IMR-90 (cell line): ENCODE measurements at regions not wholly inside any gene's neighbourhood (a gene's known extent, or its start where the extent isn't known, plus 50 kb on each side); places are given as distances from the start of the nearest gene placed in this dataset.

Experiments used
- ATAC-seq: fragments of 200-7000 bp; cut with Tn5 transposase; 2 replicates; pipeline ENCODE4 v1.9.1; 2020; ENCODE audit warnings: low read depth, mild to moderate bottlenecking, moderate library complexity
- BruUV-seq: library from RNA; stranded (reverse); fragments of 400-500 nt; replicated peaks from 2 replicates; lab custom pipeline; 2021; lab: Mats Ljungman, UMichigan
- CTCF ChIA-PET: fragments of 300-600 bp; formaldehyde crosslinking; extraction: SDS; loops from one replicate; lab custom pipeline; 2021; ENCODE audit warnings: antibody characterized with exemption; lab: Yijun Ruan, JAX
- POLR2A ChIA-PET: fragments of 300-600 bp; sonication (Branson Sonifier 250); formaldehyde crosslinking; loops from one replicate; lab custom pipeline; 2022; ENCODE audit warnings: antibody characterized with exemption; ENCODE audit not compliant: unreplicated experiment; lab: Charles Lee
- DNase-seq: peaks from one replicate; pipeline ENCODE4 v3.0.0; 2013
- H2AFZ ChIP-seq: replicated peaks from 2 replicates; pipeline ENCODE3; 2013; ENCODE audit warnings: low read length, mild to moderate bottlenecking; ENCODE audit not compliant: poor library complexity
- H2AK5ac ChIP-seq: 2 replicates; pipeline ENCODE4 v1.6.1; 2013; ENCODE audit warnings: low read depth, low read length, inconsistent platforms
- H2AK9ac ChIP-seq: replicated peaks from 2 replicates; pipeline ENCODE3; 2013; ENCODE audit warnings: mild to moderate bottlenecking, low read depth, low read length, moderate library complexity; ENCODE audit not compliant: poor library complexity
- H2BK120ac ChIP-seq: 2 replicates; pipeline ENCODE4 v1.6.1; 2013; ENCODE audit warnings: low read depth, low read length, inconsistent platforms
- H2BK15ac ChIP-seq: 3 replicates; pipeline ENCODE4 v1.6.1; 2013; ENCODE audit warnings: low read depth, low read length, inconsistent platforms
- H2BK20ac ChIP-seq: 2 replicates; pipeline ENCODE4 v1.6.1; 2013; ENCODE audit warnings: low read depth, mild to moderate bottlenecking, inconsistent platforms, low read length, moderate library complexity
- H2BK5ac ChIP-seq: 2 replicates; pipeline ENCODE4 v1.6.1; 2013; ENCODE audit warnings: mild to moderate bottlenecking, low read depth, low read length, inconsistent platforms; ENCODE audit not compliant: poor library complexity, severe bottlenecking
- H3K14ac ChIP-seq: replicated peaks from 2 replicates; pipeline ENCODE4 v1.6.1; 2013; ENCODE audit warnings: low read depth, low read length, inconsistent platforms
- H3K18ac ChIP-seq: 2 replicates; pipeline ENCODE4 v1.6.1; 2013; ENCODE audit warnings: low read depth, low read length, control low read depth
- H3K23ac ChIP-seq: 2 replicates; pipeline ENCODE4 v1.6.1; 2013; ENCODE audit warnings: low read depth, low read length, inconsistent platforms
- H3K27ac ChIP-seq: 2 replicates; pipeline ENCODE4 v1.5.1; 2013; ENCODE audit warnings: mild to moderate bottlenecking, control low read depth, low read length; ENCODE audit not compliant: insufficient read depth
- H3K27me3 ChIP-seq: 2 replicates; pipeline ENCODE4 v1.6.1; 2013; ENCODE audit warnings: low read length; ENCODE audit not compliant: control insufficient read depth, insufficient read depth
- H3K36me3 ChIP-seq: 2 replicates; pipeline ENCODE4 v1.6.1; 2013; ENCODE audit warnings: low read length, mixed read lengths; ENCODE audit not compliant: control insufficient read depth, insufficient read depth
- H3K4ac ChIP-seq: 2 replicates; pipeline ENCODE4 v1.6.1; 2013; ENCODE audit warnings: low read depth, low read length, inconsistent platforms
- H3K4me1 ChIP-seq: 2 replicates; pipeline ENCODE4 v1.6.1; 2013; ENCODE audit warnings: low read length, mixed read lengths; ENCODE audit not compliant: control insufficient read depth, insufficient read depth
- H3K4me2 ChIP-seq: 2 replicates; pipeline ENCODE4 v1.6.1; 2013; ENCODE audit warnings: low read depth, mild to moderate bottlenecking, control low read depth, low read length, moderate library complexity
- H3K4me3 ChIP-seq: 2 replicates; pipeline ENCODE4 v1.5.1; 2013; ENCODE audit warnings: low read depth, mild to moderate bottlenecking, control low read depth, low read length, moderate library complexity; ENCODE audit not compliant: insufficient read depth
- H3K56ac ChIP-seq: 2 replicates; pipeline ENCODE4 v1.6.1; 2013; ENCODE audit warnings: low read length, inconsistent platforms; ENCODE audit not compliant: insufficient read depth; ENCODE audit errors: extremely low read depth
- H3K79me1 ChIP-seq, 2 experiments: 2 replicates each; pipeline ENCODE4 v1.6.1; 2013; ENCODE audit warnings: low read length in 2 of 2, inconsistent platforms in 1 of 2, low read depth in 1 of 2
- H3K9ac ChIP-seq: 2 replicates; pipeline ENCODE4 v1.6.1; 2013; ENCODE audit warnings: low read depth, low read length, control low read depth
- H3K9me1 ChIP-seq: 2 replicates; pipeline ENCODE4 v1.6.1; 2013; ENCODE audit warnings: low read length, inconsistent platforms; ENCODE audit not compliant: insufficient read depth
- H3K9me3 ChIP-seq: 2 replicates; pipeline ENCODE4 v1.6.1; 2013; ENCODE audit warnings: low read length; ENCODE audit not compliant: control insufficient read depth, insufficient read depth
- H4K20me1 ChIP-seq: 2 replicates; pipeline ENCODE4 v1.6.1; 2013; ENCODE audit warnings: low read length, inconsistent platforms; ENCODE audit not compliant: insufficient read depth
- H4K5ac ChIP-seq: 2 replicates; pipeline ENCODE4 v1.6.1; 2013; ENCODE audit warnings: mild to moderate bottlenecking, low read depth, low read length, control low read depth
- H4K8ac ChIP-seq, 2 experiments: 2 replicates each; pipeline ENCODE4 v1.6.1; 2013; ENCODE audit warnings: low read depth in 2 of 2, low read length in 2 of 2, control low read depth in 1 of 2, inconsistent platforms in 1 of 2
- H4K91ac ChIP-seq: 2 replicates; pipeline ENCODE4 v1.6.1; 2013; ENCODE audit warnings: low read depth, low read length, inconsistent platforms; ENCODE audit not compliant: insufficient read depth
- CHD1 ChIP-seq: IDR thresholded peaks from 2 replicates; pipeline ENCODE4 v1.6.1; 2012; ENCODE audit warnings: low read depth, low read length, improper control_type of control experiment
- WGBS, 2 experiments: methylation state at CpG; one replicate each; pipeline versions ENCODE4 v1.1.5 to v1.1.7; 2013; ENCODE audit warnings: missing lambda C conversion rate in 2 of 2; ENCODE audit not compliant: insufficient read length in 1 of 2; ENCODE audit errors: extremely low coverage in 2 of 2; 5-methylcytosine and 5-hydroxymethylcytosine counted together
- dilution Hi-C: fragments of 300-500 bp; cut with HindIII; formaldehyde crosslinking; loops from one replicate; pipeline ENCODE4 v1.14.3; 2018; ENCODE audit warnings: low sequenced_read_pairs; ENCODE audit not compliant: unreplicated experiment
- in situ Hi-C: fragments of 300-500 bp; cut with MboI; formaldehyde crosslinking; loops from 3 replicates; pipeline ENCODE4 v1.14.3; 2019; ENCODE audit warnings: low sequenced_read_pairs, inconsistent platforms, mixed read lengths
- intact Hi-C: fragments of 100-400 bp; cut with micrococcal nuclease; formaldehyde crosslinking; loops from 2 replicates; pipeline ENCODE4 v1.10.0; 2022

- Histone ChIP-seq H3K9me3 (no peaks in the 10 kb centered on the region), H3K4me2 (no peak overlapping the region), H2BK5ac (no peak overlapping the region), H3K23ac (no peak overlapping the region), H3K9me1 (no peaks in the 10 kb centered on the region), H3K9ac (no peak overlapping the region), H3K27ac (no peak overlapping the region), H4K20me1 (no peaks in the 10 kb centered on the region), H3K4me1 (no peaks in the 10 kb centered on the region), H4K8ac (no peak overlapping the region), H2BK120ac (no peak overlapping the region), H4K5ac (no peak overlapping the region), H3K36me3 (no peaks in the 10 kb centered on the region), H3K27me3 (peaks cover 3% of the 10 kb centered on the region; the same call in 1 of the 2 replicates), H3K14ac (no peak overlapping the region), H3K4ac (no peak overlapping the region), H2AFZ (no peak overlapping the region), H3K18ac (no peak overlapping the region), H2AK9ac (no peak overlapping the region), H3K4me3 (no peak overlapping the region), H2BK20ac (no peak overlapping the region), H4K91ac (no peak overlapping the region), H2BK15ac (no peak overlapping the region), H3K79me1 (no peaks in the 10 kb centered on the region), H3K56ac (no peak overlapping the region), H2AK5ac (no peak overlapping the region)
- 63% methylated on average over 2 of the region's 5 CpGs; no CpG with 5 or more reads in 1 of the 2 experiments for WGBS, 2 experiments
- intact Hi-C loops, result no loop called here
- TF ChIP-seq CHD1, result no peak
- ATAC-seq (no peak), DNase-seq (no peak)
- BruUV-seq, result no TSS peak
- in situ Hi-C loops, result no loop called here
- ChIA-PET CTCF (no interaction called here), POLR2A (no interaction called here)
- dilution Hi-C loops, result no loop called here
Observed at GRCh38 chr2:53584986-53585385, 182.6 kb upstream of the CHAC2 start.
